ENCODE measurements at regions not wholly inside any gene's neighbourhood (a gene's known extent, or its start where the extent isn't known, plus 50 kb on each side); places are given as distances from the start of the nearest gene placed in this dataset.

DNA sequence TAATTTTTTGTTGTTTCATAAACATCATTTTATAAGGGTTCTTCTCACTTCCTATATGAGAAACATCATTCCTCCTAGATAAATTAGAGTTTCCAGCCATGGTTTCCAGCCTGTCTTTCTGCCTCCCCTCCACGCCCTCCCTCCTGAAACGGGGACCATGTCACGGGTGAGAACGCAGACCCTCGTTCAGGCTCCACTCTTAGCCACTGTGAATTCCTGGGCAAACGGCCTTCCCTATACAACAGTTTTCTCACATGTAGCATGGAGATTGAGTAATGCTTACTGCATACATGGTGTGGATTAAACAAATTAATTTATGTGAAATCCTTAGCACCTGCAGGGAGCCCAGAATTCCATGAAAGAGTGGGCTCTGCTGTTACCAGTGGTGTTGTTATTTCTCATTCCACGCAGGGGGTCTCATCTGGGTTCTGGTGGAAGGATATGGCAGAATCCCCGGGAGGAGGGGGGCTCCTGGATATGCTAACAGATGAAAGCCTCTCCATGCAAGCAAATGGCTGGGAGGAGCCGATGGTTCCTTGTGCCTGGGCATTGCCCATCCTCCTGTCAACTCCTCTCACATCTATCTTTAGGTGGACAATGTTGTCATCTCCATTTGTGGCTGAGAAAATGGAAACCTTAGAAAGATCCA is 54.0 kb upstream of the TWIST2 start:
- TF ChIP-seq, protein P1, sequence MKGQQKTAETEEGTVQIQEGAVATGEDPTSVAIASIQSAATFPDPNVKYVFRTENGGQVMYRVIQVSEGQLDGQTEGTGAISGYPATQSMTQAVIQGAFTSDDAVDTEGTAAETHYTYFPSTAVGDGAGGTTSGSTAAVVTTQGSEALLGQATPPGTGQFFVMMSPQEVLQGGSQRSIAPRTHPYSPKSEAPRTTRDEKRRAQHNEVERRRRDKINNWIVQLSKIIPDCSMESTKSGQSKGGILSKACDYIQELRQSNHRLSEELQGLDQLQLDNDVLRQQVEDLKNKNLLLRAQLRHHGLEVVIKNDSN (IDR thresholded peaks at IDR 0.05), result no peak
- TF ChIP-seq, protein P2, sequence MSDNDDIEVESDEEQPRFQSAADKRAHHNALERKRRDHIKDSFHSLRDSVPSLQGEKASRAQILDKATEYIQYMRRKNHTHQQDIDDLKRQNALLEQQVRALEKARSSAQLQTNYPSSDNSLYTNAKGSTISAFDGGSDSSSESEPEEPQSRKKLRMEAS (IDR thresholded peaks at IDR 0.05), result no peak
- TF ChIP-seq EGR1 (IDR thresholded peaks at IDR 0.05) (no peak), NFIC (IDR thresholded peaks at IDR 0.05) (no peak), CEBPB (IDR thresholded peaks at IDR 0.05) (no peak), TCF12 (IDR thresholded peaks at IDR 0.05; ENCODE audit: low read depth) (no peak), RAD21 (IDR thresholded peaks at IDR 0.05; ENCODE audit: low read depth) (no peak), CREB1 (IDR thresholded peaks at IDR 0.05; ENCODE audit: low read depth) (no peak), FOXM1 (IDR thresholded peaks at IDR 0.05; ENCODE audit: borderline replicate concordance, low read depth) (no peak)

DNA sequence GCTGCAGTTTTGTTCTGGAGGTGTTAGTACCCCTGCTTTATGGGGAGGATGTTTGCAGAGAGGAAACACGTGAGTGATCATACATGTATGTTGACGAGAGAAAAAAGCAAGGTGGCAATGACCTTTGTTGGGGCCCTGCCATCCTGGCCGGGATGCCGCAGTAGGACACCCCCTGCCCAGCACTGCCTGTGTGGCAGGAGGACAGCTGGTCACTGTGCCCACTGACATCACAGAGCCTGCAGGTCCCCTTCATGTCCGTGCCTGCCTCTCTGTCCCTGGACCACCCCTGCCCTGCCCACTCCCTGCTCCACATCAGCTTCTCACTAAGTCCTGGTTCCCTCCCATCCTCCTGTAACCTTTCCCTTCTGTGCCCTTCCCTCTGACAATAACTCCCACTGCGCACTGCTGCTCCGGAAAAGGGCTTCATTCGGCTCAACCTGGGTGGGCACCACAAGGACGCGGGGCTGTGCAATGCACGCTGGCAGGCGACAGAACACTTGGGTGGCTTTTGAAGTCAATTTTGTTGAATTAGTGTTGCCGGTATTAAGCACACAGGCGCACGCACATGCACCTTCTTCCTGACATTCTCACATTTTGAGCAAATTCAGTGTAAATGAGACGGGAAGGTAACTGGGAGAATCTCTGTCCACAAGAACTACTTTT is 51.5 kb upstream of the TWIST2 start:
- TF ChIP-seq, protein P3, sequence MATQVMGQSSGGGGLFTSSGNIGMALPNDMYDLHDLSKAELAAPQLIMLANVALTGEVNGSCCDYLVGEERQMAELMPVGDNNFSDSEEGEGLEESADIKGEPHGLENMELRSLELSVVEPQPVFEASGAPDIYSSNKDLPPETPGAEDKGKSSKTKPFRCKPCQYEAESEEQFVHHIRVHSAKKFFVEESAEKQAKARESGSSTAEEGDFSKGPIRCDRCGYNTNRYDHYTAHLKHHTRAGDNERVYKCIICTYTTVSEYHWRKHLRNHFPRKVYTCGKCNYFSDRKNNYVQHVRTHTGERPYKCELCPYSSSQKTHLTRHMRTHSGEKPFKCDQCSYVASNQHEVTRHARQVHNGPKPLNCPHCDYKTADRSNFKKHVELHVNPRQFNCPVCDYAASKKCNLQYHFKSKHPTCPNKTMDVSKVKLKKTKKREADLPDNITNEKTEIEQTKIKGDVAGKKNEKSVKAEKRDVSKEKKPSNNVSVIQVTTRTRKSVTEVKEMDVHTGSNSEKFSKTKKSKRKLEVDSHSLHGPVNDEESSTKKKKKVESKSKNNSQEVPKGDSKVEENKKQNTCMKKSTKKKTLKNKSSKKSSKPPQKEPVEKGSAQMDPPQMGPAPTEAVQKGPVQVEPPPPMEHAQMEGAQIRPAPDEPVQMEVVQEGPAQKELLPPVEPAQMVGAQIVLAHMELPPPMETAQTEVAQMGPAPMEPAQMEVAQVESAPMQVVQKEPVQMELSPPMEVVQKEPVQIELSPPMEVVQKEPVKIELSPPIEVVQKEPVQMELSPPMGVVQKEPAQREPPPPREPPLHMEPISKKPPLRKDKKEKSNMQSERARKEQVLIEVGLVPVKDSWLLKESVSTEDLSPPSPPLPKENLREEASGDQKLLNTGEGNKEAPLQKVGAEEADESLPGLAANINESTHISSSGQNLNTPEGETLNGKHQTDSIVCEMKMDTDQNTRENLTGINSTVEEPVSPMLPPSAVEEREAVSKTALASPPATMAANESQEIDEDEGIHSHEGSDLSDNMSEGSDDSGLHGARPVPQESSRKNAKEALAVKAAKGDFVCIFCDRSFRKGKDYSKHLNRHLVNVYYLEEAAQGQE (IDR thresholded peaks at IDR 0.05; ENCODE audit: low read depth), result no peak
- TF ChIP-seq, protein P2 (IDR thresholded peaks at IDR 0.05), result no peak
- no peak for TF ChIP-seq RAD21 (IDR thresholded peaks at IDR 0.05; ENCODE audit: low read depth)
- TF ChIP-seq TAF1 (IDR thresholded peaks at IDR 0.05; ENCODE audit: low read depth), result no peak
- TF ChIP-seq, protein P1 (IDR thresholded peaks at IDR 0.05), result no peak
- TF ChIP-seq FOXM1 (IDR thresholded peaks at IDR 0.05; ENCODE audit: borderline replicate concordance, low read depth), result no peak
- no peak for TF ChIP-seq EGR1 (IDR thresholded peaks at IDR 0.05)
- TF ChIP-seq TCF12 (IDR thresholded peaks at IDR 0.05; ENCODE audit: low read depth), result no peak
- TF ChIP-seq TEAD4 (IDR thresholded peaks at IDR 0.05), result no peak
- TF ChIP-seq EP300 (IDR thresholded peaks at IDR 0.05; ENCODE audit: borderline replicate concordance), result no peak

DNA sequence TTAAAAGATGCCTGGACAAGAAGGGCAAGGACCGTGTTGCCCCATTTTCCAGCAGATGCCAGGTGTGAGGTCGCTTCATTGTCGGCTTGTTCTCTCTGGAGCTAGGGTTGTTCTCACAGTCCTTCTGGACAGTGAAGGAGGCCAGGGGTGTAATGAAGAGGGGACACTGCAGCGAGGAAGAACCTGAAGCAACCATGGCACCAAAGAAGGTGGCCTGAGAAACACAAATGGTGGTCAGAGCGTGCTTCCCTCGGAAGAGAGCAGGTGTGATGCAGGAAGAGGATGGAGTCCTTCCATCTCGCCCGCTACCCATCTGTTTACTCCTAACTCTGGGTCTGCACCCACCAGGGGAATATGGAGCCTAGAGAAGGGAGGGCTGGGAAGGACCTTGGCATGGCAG is 50.3 kb upstream of the TWIST2 start:
- no peak for TF ChIP-seq ZBTB7A (IDR thresholded peaks at IDR 0.05; ENCODE audit: low read depth)
- TF ChIP-seq NFIC (IDR thresholded peaks at IDR 0.05), result no peak
- no peak for TF ChIP-seq EP300 (IDR thresholded peaks at IDR 0.05; ENCODE audit: borderline replicate concordance)
- TF ChIP-seq, protein P3 (IDR thresholded peaks at IDR 0.05; ENCODE audit: low read depth), result no peak
- TF ChIP-seq YY1 (IDR thresholded peaks at IDR 0.05; ENCODE audit: low read depth), result no peak
- TF ChIP-seq, protein P2 (IDR thresholded peaks at IDR 0.05), result no peak

Measured in Ishikawa (cell line).